Neural crest cell (in vitro differentiated cells): ENCODE measurements at regions not wholly inside any gene's neighbourhood (a gene's known extent, or its start where the extent isn't known, plus 50 kb on each side); places are given as distances from the start of the nearest gene placed in this dataset.
A peak's percentile ranks its signal among the peaks of the same experiment; 100 is the strongest.
"Not testable (repeated sequence)": the region's sequence is repeated elsewhere in the genome, so short reads cannot be mapped to it uniquely, and the experiment has no call there.

Experiments used
- DNase-seq: peaks from one replicate; pipeline ENCODE4 v3.0.0; 2021; ENCODE audit warnings: low read depth, mixed read lengths, low spot score
- H3K27ac Mint-ChIP-seq: one replicate; pipeline ENCODE4 v1.8.0; 2021; ENCODE audit warnings: mild to moderate bottlenecking, mixed read lengths; ENCODE audit not compliant: unreplicated experiment
- H3K27me3 Mint-ChIP-seq: 2 replicates; pipeline ENCODE4 v1.8.0; 2021; ENCODE audit warnings: low read depth, mild to moderate bottlenecking, mixed read lengths
- H3K36me3 Mint-ChIP-seq: 2 replicates; pipeline ENCODE4 v1.8.0; 2021; ENCODE audit warnings: low read depth, mild to moderate bottlenecking, mixed read lengths
- H3K4me1 Mint-ChIP-seq: 2 replicates; pipeline ENCODE4 v1.8.0; 2021; ENCODE audit warnings: mixed read lengths
- H3K4me3 Mint-ChIP-seq: one replicate; pipeline ENCODE4 v1.8.0; 2021; ENCODE audit warnings: mild to moderate bottlenecking, mixed read lengths
- H3K9me3 Mint-ChIP-seq: 2 replicates; pipeline ENCODE4 v1.8.0; 2021; ENCODE audit warnings: mixed read lengths
- TF ChIP-seq, protein P1 (sequence below): fragments of 200-600 bp; sonication (generic); conservative IDR thresholded peaks from 2 replicates; pipeline ENCODE4 v1.5.0; 2021; ENCODE audit warnings: antibody characterized with exemption, mild to moderate bottlenecking

- not testable (repeated sequence) for H3K27me3 Mint-ChIP-seq, DNase-seq, H3K36me3 Mint-ChIP-seq, H3K4me3 Mint-ChIP-seq, H3K27ac Mint-ChIP-seq, H3K9me3 Mint-ChIP-seq, H3K4me1 Mint-ChIP-seq
Observed at GRCh38 chr2:76697439-76697838, 824.7 kb downstream of the LRRTM4 start.

- no peaks in the 10 kb centered on the region for H3K9me3 Mint-ChIP-seq
- no peaks in the 10 kb centered on the region for H3K36me3 Mint-ChIP-seq
- H3K4me1 Mint-ChIP-seq = no peaks in the 10 kb centered on the region
- TF ChIP-seq, protein P1, sequence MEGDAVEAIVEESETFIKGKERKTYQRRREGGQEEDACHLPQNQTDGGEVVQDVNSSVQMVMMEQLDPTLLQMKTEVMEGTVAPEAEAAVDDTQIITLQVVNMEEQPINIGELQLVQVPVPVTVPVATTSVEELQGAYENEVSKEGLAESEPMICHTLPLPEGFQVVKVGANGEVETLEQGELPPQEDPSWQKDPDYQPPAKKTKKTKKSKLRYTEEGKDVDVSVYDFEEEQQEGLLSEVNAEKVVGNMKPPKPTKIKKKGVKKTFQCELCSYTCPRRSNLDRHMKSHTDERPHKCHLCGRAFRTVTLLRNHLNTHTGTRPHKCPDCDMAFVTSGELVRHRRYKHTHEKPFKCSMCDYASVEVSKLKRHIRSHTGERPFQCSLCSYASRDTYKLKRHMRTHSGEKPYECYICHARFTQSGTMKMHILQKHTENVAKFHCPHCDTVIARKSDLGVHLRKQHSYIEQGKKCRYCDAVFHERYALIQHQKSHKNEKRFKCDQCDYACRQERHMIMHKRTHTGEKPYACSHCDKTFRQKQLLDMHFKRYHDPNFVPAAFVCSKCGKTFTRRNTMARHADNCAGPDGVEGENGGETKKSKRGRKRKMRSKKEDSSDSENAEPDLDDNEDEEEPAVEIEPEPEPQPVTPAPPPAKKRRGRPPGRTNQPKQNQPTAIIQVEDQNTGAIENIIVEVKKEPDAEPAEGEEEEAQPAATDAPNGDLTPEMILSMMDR = no peak
- no peaks in the 10 kb centered on the region for H3K27me3 Mint-ChIP-seq
- no peak overlapping the region for H3K4me3 Mint-ChIP-seq
- DNase-seq = no peak
- no peak overlapping the region for H3K27ac Mint-ChIP-seq
Observed at GRCh38 chr2:76692908-76693307, 829.3 kb downstream of the LRRTM4 start.

- Mint-ChIP-seq H3K4me1 (no peaks in the 10 kb centered on the region), H3K4me3 (no peak overlapping the region), H3K27ac (no peak overlapping the region), H3K36me3 (no peaks in the 10 kb centered on the region), H3K9me3 (no peaks in the 10 kb centered on the region), H3K27me3 (no peaks in the 10 kb centered on the region)
- TF ChIP-seq, protein P1 = no peak
- DNase-seq = no peak
Observed at GRCh38 chr2:76688732-76689131, 833.4 kb downstream of the LRRTM4 start.

DNA sequence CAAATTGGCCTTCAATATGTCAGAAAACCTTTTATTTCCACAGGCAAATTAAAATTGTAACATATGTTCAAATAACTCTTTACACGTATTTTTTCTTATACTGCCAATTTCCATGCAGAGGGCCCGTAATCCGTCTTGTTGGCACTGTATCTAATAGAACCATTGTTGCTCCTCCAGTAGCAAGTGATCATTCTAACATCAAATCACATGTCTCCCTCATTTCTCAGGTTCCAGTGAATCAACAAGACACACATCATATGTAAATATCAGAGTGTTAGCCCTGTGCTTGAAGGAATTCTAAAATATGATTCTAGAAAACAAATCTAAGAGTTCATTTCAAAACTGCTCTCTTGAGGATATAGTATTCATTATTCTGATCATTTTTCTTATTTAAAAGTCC, 834.3 kb downstream of the LRRTM4 start:
- no peaks in the 10 kb centered on the region for H3K9me3 Mint-ChIP-seq
- no peak for DNase-seq

DNA sequence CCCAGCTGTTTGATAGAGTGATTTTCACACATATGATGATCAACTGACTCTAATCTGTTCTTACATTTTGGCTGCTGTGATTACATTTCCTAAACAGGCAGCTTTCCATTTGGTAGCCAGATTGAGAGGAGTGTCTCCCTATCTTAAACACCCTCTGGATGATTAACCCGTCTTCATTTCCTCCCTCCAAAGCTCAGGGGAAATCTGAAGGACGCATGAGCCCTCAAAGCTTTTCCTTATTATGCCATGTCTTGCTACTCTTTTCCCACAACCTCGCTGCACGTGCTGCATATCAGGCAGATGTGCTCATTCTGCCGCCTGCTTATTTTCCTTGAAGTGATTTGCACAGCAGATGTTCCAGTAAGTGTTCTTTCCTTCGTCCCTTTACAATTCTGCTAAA, 837.4 kb downstream of the LRRTM4 start:
- Mint-ChIP-seq H3K9me3 (peaks cover 3% of the 10 kb centered on the region), H3K27me3 (no peaks in the 10 kb centered on the region), H3K4me3 (no peak overlapping the region), H3K4me1 (no peaks in the 10 kb centered on the region), H3K36me3 (no peaks in the 10 kb centered on the region), H3K27ac (peak overlapping the region; percentile 23)
- TF ChIP-seq, protein P1 = no peak
- no peak for DNase-seq

More for the DNA sequence above, 834.3 kb downstream of the LRRTM4 start:
- no peak overlapping the region for H3K4me3 Mint-ChIP-seq
- H3K36me3 Mint-ChIP-seq = no peaks in the 10 kb centered on the region
- no peaks in the 10 kb centered on the region for H3K27me3 Mint-ChIP-seq
- TF ChIP-seq, protein P1 = no peak
- no peak overlapping the region for H3K27ac Mint-ChIP-seq
- H3K4me1 Mint-ChIP-seq = no peaks in the 10 kb centered on the region

GRCh38 chr2:76679025-76679396, 843.2 kb downstream of the LRRTM4 start:
- Mint-ChIP-seq H3K27ac (no peak overlapping the region), H3K4me3 (no peak overlapping the region), H3K27me3 (no peaks in the 10 kb centered on the region)

More at GRCh38 chr2:76679025-76679396, 843.2 kb downstream of the LRRTM4 start:
- TF ChIP-seq, protein P1 = no peak
- H3K4me1 Mint-ChIP-seq = no peaks in the 10 kb centered on the region
- no peaks in the 10 kb centered on the region for H3K36me3 Mint-ChIP-seq
- DNase-seq = no peak
- H3K9me3 Mint-ChIP-seq = peaks cover 3% of the 10 kb centered on the region
